ENCODE measurements at regions not wholly inside any gene's neighbourhood (a gene's known extent, or its start where the extent isn't known, plus 50 kb on each side); places are given as distances from the start of the nearest gene placed in this dataset.
"Not testable (repeated sequence)": the region's sequence is repeated elsewhere in the genome, so short reads cannot be mapped to it uniquely, and the experiment has no call there.

GRCh38 chr10:11691319-11691755 is 50.8 kb upstream of the ECHDC3 start:
- DNase-seq: no peak

- DNase-seq: no peak
Observed at GRCh38 chr10:11689945-11690736, 52.0 kb upstream of the ECHDC3 start.

GRCh38 chr10:11688448-11688795 is 53.8 kb upstream of the ECHDC3 start:
- DNase-seq: not testable (repeated sequence)

- DNase-seq: no peak
Observed at GRCh38 chr10:11687779-11688447, 54.3 kb upstream of the ECHDC3 start.

- DNase-seq: no peak
Observed at GRCh38 chr10:11687357-11687771, 54.8 kb upstream of the ECHDC3 start.

- DNase-seq: no peak
Observed at GRCh38 chr10:11685787-11686218, 56.4 kb upstream of the ECHDC3 start.

- DNase-seq: no peak
Observed at GRCh38 chr10:11684717-11685645, 57.2 kb upstream of the ECHDC3 start.

- DNase-seq: not testable (repeated sequence)
Observed at GRCh38 chr10:11684341-11684716, 57.9 kb upstream of the ECHDC3 start.

- no peak for DNase-seq
Observed at GRCh38 chr10:11683529-11684320, 58.5 kb upstream of the ECHDC3 start.

GRCh38 chr10:11682851-11683250 is 59.3 kb upstream of the ECHDC3 start:
- peak in 1 of 2 experiments; percentile 29 for DNase-seq

GRCh38 chr10:11682267-11682683 is 59.9 kb upstream of the ECHDC3 start:
- no peak for DNase-seq

- no peak for DNase-seq
Observed at GRCh38 chr10:11680496-11680895, 61.7 kb upstream of the ECHDC3 start.

GRCh38 chr10:11679946-11680345 is 62.2 kb upstream of the ECHDC3 start:
- no peak for DNase-seq

- no peak for DNase-seq
Observed at GRCh38 chr10:11678074-11678793, 63.9 kb upstream of the ECHDC3 start.

GRCh38 chr10:11677480-11677879 is 64.7 kb upstream of the ECHDC3 start:
- no peak for DNase-seq

- DNase-seq: peak in 1 of 2 experiments; percentile 4
Observed at GRCh38 chr10:11673346-11674280, 62.2 kb upstream of the USP6NL start.

- DNase-seq: no peak
Observed at GRCh38 chr10:11672836-11673235, 61.4 kb upstream of the USP6NL start.

GRCh38 chr10:11670381-11670780 is 58.9 kb upstream of the USP6NL start:
- DNase-seq: no peak

- DNase-seq: no peak
Observed at GRCh38 chr10:11668847-11669610, 57.6 kb upstream of the USP6NL start.

GRCh38 chr10:11667756-11668155 is 56.3 kb upstream of the USP6NL start:
- DNase-seq: no peak

Measured in NCI-H524 (cell line).